ENCODE measurements at regions not wholly inside any gene's neighbourhood (a gene's known extent, or its start where the extent isn't known, plus 50 kb on each side); places are given as distances from the start of the nearest gene placed in this dataset.
A peak's percentile ranks its signal among the peaks of the same experiment; 100 is the strongest.

DNA sequence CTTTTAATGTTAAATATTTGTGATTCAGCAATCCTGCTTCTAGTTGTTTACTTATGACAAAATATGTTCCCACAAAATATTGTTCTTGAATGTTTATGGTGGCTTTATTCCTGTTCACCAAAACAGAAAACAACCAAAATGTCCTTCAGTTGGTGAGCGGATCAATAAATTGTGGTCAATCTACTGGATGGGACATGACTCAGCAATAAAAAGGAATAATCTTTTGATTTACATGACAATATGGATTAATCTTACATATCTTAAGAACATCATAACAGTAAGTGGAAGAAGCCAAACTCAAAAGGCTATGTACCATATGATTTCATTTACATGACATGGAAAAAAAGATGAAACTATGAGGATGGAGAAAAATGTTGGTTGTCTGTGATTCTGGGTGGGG lies 691.3 kb upstream of the GHITM start:
- FAIRE-seq (no peak), DNase-seq (ENCODE audit: low read depth in 1 of 2, low spot score in 2 of 2) (no peak)
- H3K9me3 ChIP-seq (ENCODE audit: insufficient read depth in 2 of 2, low read depth in 1 of 2, low read length in 1 of 2) = no peaks in the 10 kb centered on the region
- POLR2A ChIA-PET (ENCODE audit: partially characterized antibody) = no interaction called here
- H2BK5ac ChIP-seq (ENCODE audit: low read depth, low read length) = no peak overlapping the region
- H3K9ac ChIP-seq (replicated peaks in 1 of 4; ENCODE audit: extremely low read depth in 1 of 4, low read depth in 3 of 4, low read length in 3 of 4) = no peak overlapping the region
- H3K4me1 ChIP-seq (replicated peaks in 1 of 4; ENCODE audit: control insufficient read depth in 3 of 4, insufficient read depth in 4 of 4, low read length in 3 of 4) = no peaks in the 10 kb centered on the region
- no peak overlapping the region for H2BK15ac ChIP-seq (ENCODE audit: low read length)
- no peak overlapping the region for H4K5ac ChIP-seq (ENCODE audit: insufficient read length, low read depth, low read length)
- H3K14ac ChIP-seq (ENCODE audit: insufficient read length) = no peak overlapping the region
- TF ChIP-seq MAX (IDR thresholded peaks at IDR 0.05) (no peak), BACH1 (IDR thresholded peaks at IDR 0.05; ENCODE audit: low read length) (peak; percentile 56; the same call in 1 of the 2 replicates), MAFK (IDR thresholded peaks at IDR 0.05; ENCODE audit: low read depth, low read length) (peak; percentile 12; the same call in 1 of the 2 replicates), HDAC2 (IDR thresholded peaks at IDR 0.05; ENCODE audit: borderline replicate concordance in 1 of 2, low read depth in 2 of 2, low read length in 2 of 2) (no peak)
- no peak overlapping the region for H3K27ac ChIP-seq (ENCODE audit: low read depth, low read length)
- no peak overlapping the region for H3K18ac ChIP-seq (ENCODE audit: extremely low read depth, low read length)
- H3K27me3 ChIP-seq (replicated peaks in 1 of 4; ENCODE audit: control insufficient read depth in 3 of 4, extremely low read depth in 1 of 4, insufficient read depth in 3 of 4, low read length in 3 of 4) = no peaks in the 10 kb centered on the region
- no peaks in the 10 kb centered on the region for H3K36me3 ChIP-seq (ENCODE audit: control insufficient read depth in 2 of 4, insufficient read depth in 4 of 4, low read length in 3 of 4)
- no peak overlapping the region for H4K8ac ChIP-seq (ENCODE audit: extremely low read depth, insufficient read depth, low read length)
- no peak overlapping the region for H2AK5ac ChIP-seq (ENCODE audit: low read depth, low read length)
- H3K4ac ChIP-seq (replicated peaks; ENCODE audit: insufficient read length, low read depth, low read length) = no peak overlapping the region
- no peak overlapping the region for H3K23ac ChIP-seq (ENCODE audit: insufficient read length)
- no peak overlapping the region for H2BK20ac ChIP-seq (ENCODE audit: low read length)
- no peak overlapping the region for H3K56ac ChIP-seq (replicated peaks; ENCODE audit: insufficient read length, low read depth, low read length)
- no peak overlapping the region for H3K4me2 ChIP-seq (ENCODE audit: insufficient read depth in 1 of 2, low read depth in 2 of 2, low read length in 2 of 2)
- no peaks in the 10 kb centered on the region for H4K20me1 ChIP-seq (replicated peaks in 1 of 2; ENCODE audit: control insufficient read depth in 1 of 2, insufficient read depth in 2 of 2, low read length in 2 of 2)
- H3K79me1 ChIP-seq (ENCODE audit: low read depth, low read length) = no peaks in the 10 kb centered on the region
- no peaks in the 10 kb centered on the region for H3K23me2 ChIP-seq (ENCODE audit: low read depth, low read length)
- H2AFZ ChIP-seq (ENCODE audit: low read length) = no peak overlapping the region
- CTCF ChIA-PET (ENCODE audit: partially characterized antibody) = no interaction called here
- H3K79me2 ChIP-seq (ENCODE audit: control insufficient read depth in 1 of 2, insufficient read depth in 2 of 2, low read length in 2 of 2) = no peaks in the 10 kb centered on the region
- H2BK120ac ChIP-seq (replicated peaks; ENCODE audit: low read depth, low read length) = no peak overlapping the region
- no peak overlapping the region for H4K91ac ChIP-seq (replicated peaks; ENCODE audit: insufficient read length, low read length)
- no peak overlapping the region for H2BK12ac ChIP-seq (ENCODE audit: low read depth, low read length)
- 91% methylated on average over 1 of the region's 1 CpG; no CpG with 5 or more reads in 1 of the 2 experiments for WGBS, 2 experiments (ENCODE audit: extremely low coverage in 1 of 2, insufficient coverage in 1 of 2, insufficient read length in 1 of 2, insufficient replicate concordance in 2 of 2, low coverage in 1 of 2, low lambda C conversion rate in 2 of 2, missing lambda C conversion rate in 1 of 2)
- H3K4me3 ChIP-seq (ENCODE audit: extremely low read depth in 1 of 4, insufficient read depth in 2 of 4, low read depth in 3 of 4, low read length in 4 of 4) = no peak overlapping the region
